Skin of body (tissue), 1 donor: ENCODE measurements at regions not wholly inside any gene's neighbourhood (a gene's known extent, or its start where the extent isn't known, plus 50 kb on each side); places are given as distances from the start of the nearest gene placed in this dataset.
"Not testable (repeated sequence)": the region's sequence is repeated elsewhere in the genome, so short reads cannot be mapped to it uniquely, and the experiment has no call there.

Experiments used
- DNase-seq: peaks from one replicate; lab custom pipeline; 2025; lab: John Stamatoyannopoulos, UW

DNA sequence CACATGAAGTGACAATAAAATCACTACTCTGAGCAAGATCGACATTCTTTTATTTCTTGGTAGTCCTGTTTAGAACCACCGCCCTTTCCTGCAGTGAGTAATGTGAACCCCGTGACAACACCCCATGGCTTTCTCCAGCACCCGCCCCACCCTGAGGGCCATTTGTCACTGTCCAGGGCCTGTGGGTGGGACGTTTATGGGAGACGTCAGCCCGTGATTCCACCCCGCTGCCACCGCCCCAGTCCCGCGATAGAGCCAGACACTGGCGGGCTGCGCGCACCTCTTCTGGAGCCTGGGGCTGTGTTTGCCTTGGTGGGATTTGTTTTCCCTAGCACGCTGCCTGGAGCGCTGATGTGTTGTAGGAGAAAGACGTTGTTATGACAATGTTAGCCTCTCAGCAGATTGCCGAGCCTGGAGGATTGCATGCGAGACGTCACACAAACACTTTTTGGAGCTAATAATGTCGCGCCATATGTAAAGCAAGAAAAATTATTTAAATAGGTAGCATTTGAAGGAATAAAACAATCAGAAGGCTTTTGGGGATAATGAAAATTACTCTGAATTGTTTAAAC lies 263.7 kb downstream of the TEX29 start:
- no peak for DNase-seq

DNA sequence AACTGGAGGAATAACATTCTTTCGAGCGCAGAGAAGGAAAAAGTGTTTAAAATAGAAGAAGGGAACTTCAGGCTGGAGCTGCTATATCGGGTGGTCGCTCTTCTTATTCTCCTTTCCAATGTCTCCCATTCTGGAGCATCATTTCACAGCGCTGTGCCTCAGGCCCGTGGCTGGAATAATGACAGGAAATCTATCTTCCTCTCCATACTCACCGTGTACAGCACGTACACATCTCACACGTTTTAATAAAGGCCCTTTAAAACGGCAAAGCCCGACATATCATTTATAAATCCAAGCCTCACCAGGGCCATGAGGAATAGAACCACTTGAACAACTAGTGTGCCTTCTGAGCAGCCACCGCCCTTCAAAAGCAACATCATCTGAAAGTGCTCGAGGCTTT lies 264.4 kb downstream of the TEX29 start:
- no peak for DNase-seq

DNA sequence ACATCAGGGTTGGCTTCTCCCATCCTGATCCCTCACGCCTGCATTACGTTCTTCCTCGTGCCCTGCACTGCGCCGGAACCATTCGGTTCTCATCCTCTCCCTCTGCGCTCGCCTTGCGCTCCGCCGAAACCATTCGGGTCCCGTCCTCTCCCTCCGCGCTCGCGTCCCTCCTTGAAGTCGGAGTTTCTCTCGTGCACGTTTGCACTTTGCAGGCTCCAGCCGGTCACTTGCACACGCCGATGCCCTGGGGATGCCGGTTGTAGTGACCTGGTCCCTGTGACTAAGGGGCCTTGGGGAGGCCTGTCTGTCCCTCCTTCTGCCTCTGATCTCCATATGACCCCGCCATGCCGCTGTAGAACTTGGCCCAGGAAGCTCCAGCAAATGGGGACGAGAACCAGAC lies 265.8 kb downstream of the TEX29 start:
- no peak for DNase-seq

DNA sequence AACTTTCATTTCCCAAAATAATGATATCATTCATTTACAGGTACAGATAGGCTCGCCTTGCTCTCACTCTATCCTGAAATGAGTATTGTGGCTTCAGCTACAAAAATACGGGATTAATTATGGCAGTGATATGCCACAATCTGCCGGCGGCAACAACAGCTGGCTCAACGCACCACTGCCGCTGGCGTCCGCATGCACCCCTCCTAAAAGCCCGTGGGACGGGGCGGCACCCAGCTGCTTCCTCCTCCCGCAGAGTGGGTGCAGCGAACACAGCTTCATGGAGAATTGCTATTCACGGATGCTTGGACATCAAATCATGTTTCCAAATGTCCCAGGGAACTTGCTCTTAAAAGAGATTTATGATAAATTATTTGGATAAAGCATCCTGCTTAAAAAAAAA lies 266.8 kb downstream of the TEX29 start:
- DNase-seq: no peak

DNA sequence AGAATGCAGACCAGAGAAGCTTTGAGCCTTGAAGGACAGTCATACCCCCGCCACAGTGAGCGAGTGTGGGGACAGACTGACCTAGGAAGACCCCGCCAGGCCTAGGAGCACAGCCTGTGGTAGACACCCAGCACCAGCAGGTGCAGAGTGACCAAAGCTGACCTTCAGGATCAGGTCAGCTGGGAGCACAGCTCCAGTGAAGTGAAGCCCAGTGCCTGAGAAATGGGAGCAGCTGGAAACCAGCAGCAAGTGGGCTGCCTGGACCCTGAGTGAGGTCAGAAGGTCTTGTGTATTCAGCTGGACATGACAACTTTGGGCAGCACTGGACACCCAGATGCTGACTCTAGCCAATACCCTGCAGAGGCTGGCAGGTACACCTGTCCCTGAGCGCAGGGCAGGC lies 268.9 kb downstream of the TEX29 start:
- no peak for DNase-seq

DNA sequence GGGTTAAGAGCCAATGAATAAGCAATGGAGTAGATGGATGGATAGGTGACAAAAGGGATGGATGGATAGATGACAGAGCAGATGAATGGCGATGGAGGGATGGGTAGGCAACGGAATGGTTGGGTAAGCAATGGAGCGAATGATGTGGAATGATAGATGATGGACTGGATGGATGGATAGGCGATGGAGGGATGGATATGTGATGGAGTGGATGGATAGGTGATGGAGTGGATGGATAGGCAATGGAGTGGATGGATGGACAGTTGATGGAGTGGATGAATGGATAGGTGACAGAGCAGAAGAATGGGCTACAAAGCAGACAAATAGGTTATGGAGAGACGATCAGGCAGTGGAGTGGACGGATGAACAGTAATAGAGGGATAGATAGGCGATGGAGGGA lies 269.6 kb downstream of the TEX29 start:
- DNase-seq: no peak

DNA sequence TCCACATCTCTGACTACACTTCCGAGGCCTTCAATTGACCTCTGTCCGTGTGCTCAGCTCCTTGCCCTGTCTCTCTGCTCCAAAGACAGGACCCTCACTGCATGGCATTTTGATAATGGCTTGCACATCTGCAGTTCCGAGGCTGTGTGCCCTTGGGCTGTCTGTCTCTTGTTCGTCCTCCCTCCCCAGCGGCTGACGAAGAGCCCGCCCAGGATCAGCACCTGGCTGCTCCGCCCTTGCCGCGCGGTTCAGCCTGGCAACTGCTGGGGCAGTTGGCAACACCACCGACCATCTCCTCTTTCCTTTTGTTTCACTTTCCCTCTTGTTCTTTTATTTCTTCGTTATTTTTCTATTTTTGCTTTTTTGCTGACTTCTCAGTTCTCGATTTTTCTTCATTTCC lies 270.4 kb downstream of the TEX29 start:
- no peak for DNase-seq

DNA sequence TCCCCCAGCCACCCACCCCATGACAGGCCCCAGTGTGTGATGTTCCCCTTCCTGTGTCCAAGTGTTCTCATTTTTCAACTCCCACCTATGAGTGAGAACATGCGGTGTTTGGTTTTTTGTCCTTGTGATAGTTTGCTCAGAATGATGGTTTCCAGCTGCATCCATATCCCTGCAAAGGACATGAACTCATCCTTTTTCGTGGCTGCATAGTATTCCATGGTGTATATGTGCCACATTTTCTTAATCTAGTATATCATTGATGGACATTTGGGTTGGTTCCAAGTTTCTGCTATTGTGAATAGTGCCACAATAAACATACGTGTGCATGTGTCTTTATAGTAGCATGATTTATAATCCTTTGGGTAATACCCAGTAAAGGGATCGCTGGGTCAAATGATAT lies 273.0 kb downstream of the TEX29 start:
- not testable (repeated sequence) for DNase-seq

DNA sequence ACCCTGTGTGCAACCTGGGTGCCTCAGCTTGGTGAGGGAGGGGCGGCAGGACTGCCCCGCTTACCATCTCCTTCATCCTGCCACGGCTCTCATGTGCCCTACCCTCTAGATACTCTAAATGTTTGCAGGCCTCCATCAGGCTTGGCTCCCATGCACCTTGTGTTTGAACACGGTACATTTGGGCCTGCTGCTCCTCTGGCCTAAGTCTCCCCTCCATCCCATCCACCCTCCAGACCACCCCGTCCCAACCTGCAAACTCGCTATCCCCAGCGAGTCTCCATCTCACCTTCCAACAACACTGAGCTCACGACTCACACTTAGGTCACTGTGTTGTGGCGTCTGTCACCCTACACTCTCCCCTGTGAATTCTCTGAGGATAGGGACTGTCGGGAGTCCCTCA lies 274.2 kb downstream of the TEX29 start:
- no peak for DNase-seq

DNA sequence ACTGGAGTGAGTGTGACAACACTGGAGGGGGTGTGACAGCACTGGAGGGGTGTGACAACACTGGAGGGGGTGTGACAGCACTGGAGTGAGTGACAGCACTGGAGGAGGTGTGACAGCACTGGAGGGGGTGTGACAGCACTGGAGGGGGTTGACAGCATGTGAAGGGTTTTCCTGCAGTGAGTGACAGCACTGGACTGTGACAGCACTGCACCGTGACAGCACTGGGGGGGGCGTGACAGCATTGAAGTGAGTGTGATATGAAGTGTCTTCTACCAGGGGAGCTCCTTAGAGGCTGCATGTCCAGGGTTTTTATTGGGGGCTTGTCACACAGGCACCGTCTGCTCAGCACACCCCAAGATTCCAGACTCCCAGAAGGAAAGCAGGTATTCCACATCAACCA lies 274.8 kb downstream of the TEX29 start:
- DNase-seq: no peak

DNA sequence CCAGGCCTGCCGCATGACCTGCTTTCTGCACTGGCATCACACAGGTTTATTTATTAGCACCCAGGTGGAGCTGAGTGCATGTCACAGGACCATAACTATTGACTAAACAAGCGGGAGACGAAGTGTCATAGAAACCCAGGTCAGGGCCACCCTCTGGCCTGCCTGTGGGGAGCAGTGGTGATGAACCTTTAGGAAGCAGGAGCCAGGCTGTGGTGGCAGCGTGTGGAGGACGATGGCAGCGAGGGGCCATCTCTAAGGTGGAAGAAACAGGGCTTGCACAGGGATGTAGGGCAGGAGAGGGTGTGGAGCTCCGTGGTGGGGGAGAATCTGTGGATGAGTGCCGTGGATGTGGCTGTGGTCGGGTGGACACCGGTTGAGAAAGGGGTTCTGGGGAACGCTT lies 275.3 kb downstream of the TEX29 start:
- no peak for DNase-seq

DNA sequence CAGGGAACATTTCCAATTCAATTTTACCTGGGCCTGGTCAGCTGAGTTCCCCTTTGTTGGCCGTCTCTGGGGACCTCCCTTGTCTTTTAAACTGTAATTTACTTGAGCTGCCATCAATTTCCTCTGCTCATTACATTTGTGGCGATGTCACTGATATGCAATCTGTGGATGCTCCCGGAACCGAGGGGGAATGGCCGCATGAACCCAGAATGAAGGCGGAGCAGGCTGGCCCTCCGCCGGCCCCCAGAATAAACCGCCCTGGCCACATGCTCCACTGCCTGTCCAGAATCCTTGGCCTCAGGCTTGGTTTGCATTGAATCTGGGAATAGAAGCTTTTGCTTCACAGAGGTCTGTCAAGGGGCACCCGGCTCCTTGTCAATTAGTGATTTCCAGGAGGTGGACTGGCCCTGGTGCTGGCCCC lies 276.8 kb downstream of the TEX29 start:
- DNase-seq: no peak

DNA sequence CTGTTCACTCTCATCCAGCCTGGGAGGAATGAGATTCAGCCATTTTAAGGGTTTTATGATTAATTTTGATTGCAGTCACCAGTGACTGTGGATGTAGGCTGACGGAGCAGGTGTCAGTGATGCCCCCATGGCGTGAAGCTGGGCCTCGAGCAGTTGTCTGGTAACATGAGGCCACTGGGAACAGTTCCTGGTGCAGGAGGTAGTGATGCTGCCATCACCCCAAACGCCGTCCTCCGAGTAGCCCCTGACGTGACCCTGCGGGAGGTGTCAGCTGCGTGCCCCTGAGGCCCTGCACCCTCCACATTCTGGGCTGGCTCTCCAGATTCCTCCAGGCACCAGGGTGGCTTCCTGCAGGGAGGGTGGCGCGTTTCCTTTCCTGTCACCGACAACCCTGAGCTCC lies 277.2 kb downstream of the TEX29 start:
- no peak for DNase-seq

DNA sequence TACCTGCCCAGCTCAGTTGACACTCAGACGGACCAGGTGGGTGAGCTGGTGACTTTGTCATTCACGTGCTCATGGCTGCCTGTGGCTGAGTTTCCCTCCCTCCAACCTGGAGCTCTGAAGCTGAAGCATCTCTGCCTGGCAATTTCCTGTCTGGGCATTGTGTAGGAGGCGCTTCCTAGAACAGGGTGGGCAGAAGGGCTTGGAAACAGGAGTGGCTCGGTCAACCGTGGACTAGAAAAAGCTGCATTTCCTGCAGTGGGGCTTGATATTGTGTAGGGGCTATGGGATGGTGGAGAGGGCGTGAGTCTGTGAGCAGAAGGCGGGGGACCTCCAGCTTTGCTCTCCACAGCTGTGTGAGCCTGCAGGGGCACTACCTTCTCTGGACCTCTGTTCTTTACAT lies 278.3 kb downstream of the TEX29 start:
- no peak for DNase-seq

DNA sequence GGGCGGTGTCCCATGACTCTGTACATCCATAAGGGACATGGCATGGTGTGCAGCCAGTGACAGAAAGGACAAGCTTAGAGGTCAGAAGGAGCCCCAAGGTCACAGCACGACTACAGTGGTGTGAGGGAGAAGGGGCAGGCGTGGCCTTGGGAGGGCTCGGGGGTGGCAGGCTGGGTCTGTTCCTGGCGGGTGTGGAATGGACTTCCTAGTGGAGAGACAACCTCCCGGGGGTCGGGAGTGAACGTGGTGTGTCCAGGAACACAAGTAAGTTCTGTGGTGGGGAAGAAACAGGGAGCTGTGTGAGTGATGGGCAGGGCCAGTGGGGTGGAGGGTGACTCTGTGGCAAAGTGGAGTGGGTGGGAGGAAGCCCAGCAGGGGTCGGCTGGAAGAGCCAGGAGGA lies 279.3 kb downstream of the TEX29 start:
- no peak for DNase-seq

DNA sequence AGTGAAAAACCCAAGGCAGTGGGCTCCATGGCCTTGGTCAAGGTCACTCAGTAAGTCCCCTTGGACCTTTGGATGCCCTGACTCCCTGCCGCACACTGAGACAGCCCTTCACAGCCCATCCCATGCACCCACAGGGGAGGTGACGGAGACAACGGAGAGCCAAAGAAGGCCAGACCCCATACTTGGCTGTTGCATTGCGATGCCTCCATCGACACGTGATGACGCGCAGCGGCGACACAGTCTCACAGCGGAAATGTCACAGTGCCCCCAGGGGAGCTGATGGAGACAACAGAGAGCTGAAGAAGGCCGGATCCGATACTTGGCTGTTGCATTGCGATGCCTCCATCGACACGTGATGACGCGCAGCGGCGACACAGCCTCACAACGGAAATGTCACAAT lies 282.4 kb downstream of the TEX29 start:
- no peak for DNase-seq

DNA sequence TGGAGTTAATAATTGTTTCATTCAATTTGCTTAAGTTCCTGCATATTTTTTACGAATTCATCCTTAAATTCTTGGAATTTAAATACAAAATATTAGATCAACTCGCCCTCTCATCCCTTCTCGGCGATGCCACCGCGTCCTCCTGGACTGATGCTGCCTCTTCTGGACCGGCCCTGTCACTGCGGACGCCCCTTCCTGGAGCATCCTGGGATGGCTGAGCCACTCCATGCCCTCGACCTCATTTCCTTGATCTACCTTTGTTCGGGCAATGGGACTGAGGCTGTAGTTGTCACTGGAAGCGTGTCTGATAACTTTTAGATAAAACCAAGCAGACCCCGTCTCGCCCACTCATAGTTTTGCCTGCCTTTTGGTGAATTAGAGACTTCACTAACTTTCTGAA lies 283.7 kb downstream of the TEX29 start:
- no peak for DNase-seq

DNA sequence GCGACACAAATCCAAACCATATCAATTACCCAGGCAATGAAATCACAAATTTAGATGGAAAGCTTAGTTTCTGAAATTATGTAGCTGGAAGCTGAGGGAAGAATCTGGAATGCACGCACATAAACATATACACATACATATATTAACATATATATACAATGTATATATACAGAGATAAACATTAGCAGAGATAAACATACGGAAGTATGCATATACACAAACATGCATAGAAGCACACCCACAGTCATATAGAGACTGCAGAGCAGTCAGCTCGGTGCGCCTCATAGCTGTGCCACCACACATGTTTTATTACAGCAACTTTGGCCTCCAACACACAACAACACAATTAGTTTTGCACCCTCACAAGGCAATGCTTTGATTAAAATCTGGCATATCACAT lies 288.1 kb downstream of the TEX29 start:
- DNase-seq: no peak

DNA sequence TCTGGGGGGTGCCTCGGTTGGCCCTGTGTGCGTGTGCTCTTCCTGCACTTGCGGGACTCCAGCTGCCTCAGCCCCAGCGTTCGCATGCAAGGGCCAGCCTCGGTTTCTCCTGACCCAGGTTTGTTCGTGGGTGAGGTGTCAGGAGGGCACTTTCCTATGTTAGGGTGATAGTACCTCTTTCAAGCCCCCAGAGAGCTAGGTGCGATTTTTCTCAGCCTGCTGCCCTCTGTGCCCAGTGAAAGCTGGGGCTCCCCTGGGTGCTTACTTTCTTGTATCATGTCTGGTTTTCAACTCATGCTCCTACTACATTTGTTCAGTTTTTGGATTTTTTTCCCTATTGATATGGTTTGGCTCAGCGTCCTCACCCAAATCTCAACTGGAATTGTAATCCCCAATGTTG lies 289.2 kb downstream of the TEX29 start:
- DNase-seq: no peak

DNA sequence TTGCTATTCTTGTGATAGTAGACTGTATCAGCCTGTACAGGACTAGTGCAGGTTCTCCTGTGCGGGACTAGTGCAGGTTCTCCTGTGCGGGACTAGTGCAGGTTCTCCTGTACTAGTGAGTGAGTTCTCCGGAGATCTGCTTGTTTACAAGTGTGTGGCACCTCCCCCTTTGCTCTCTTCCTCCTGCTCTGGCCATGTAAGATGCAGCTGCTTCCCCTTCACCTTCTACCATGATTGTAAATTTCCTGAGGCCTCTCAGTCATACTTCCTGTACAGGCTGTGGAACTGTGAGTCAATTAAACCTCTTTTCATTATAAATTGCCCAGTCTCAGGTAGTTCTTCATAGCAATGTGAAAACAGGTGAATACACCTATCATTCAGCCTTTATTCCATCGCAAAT lies 289.6 kb downstream of the TEX29 start:
- no peak for DNase-seq

DNA sequence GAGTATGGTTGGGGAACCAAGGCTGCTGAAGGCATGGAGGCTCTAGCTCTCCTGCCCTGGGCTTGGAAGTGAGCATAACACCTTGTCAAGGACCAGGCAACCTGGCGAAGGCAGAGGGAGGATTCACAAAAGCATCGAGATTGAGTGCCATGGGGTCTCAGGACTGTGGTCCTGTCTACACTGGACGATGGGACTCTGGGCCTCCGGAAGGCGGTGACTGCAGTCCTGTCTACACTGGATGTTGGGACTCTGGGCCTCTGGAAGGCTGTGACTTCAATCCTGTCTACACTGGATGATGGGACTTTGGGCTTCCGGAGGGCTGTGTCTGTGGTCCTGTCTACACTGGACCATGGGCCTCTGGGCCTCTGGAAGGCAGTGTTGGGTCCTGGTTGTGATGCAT lies 290.4 kb downstream of the TEX29 start:
- DNase-seq: no peak

DNA sequence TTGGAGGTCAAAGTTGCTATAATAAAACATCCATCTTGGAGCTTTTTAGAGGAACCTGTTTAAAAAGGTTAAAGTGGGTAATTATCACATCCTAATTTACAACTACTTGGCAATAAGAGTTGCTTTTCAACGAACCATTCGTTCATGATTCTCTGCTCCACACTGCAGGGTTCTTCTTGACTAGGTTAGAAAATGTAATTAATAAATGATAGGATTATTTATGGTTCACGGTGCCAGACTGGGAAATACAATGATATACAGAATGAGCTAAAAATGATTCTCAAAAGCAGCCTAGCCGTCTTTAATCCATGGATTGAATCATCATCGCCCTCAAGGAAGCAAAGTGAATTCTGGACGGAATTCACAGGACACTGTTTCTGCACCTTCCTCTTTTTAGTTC lies 291.2 kb downstream of the TEX29 start:
- no peak for DNase-seq

DNA sequence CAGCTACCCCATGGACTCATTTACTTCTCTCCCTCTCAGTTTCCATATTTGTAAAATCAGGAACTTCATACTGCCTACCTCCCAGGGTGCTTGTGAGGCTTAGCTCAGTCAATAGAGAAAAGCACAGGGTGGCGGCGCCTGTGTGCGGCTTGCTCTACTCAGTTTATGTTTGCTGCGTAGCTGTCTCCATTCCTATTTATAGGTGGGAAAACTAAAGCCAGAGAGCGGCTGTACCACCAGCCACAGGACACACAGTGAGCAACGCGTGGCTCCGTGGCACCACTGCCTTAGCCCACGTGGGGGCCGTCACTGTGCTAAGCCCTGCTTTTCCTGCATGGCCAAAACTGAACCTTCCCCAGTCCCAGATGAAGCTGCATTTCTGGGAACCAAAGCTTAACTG lies 292.4 kb downstream of the TEX29 start:
- no peak for DNase-seq

DNA sequence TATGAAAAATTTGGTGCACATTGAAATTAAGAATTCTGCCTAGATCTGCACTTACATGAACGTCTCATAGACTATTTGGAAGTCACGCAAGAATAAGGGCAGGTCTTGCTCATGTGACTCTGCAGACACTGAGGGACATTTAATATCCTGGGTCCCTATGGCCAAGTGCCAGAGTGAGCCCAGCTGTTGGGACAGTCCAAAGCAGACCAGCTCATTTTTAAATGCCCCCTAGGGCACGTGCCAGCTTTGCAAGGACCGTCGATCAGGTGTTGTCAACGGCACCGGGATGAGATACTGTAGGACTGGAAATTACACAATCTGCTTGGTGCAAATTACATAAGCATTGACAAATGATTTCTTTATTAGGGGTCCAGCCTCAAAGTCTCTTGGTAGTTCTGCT lies 293.6 kb downstream of the TEX29 start:
- DNase-seq: no peak

DNA sequence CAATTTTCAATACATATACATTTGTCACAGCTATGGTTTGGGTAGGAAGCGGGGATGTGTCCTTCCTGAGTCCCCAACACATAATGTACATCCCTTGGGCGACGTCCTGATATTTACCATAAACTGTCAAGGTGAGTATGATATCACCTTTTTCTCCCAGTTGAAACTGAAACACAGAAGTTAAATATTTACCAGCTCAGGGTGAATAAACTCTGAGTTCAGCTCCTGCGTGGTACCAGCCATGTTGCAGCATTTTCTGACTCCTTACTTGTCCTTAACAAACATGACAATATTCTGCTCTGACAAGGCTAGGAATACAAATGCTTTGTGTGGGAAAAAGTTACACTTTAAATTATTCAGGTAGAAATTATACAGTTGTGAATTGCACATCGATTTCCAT lies 294.2 kb downstream of the TEX29 start:
- no peak for DNase-seq
